Lower leg skin (tissue), 3 donors: ENCODE measurements at regions not wholly inside any gene's neighbourhood (a gene's known extent, or its start where the extent isn't known, plus 50 kb on each side); places are given as distances from the start of the nearest gene placed in this dataset.

Experiments
- CTCF ChIP-seq, 3 donors: fragments of 450-650 bp; IDR thresholded peaks; one replicate each; pipeline ENCODE4 v1.5.1; 2016; ENCODE audit warnings: antibody characterized with exemption in 3 of 3, mild to moderate bottlenecking in 3 of 3, moderate library complexity in 2 of 3
- POLR2A ChIP-seq, 2 donors: fragments of 450-650 bp; IDR thresholded peaks; one replicate each; pipeline ENCODE4 v1.6.1; 2016 to 2017; ENCODE audit warnings: antibody characterized with exemption in 2 of 2, mild to moderate bottlenecking in 1 of 2, moderate library complexity in 1 of 2

GRCh38 chr17:33602981-33603380, 309.9 kb upstream of the ASIC2 start:
- no peak for TF ChIP-seq CTCF (IDR thresholded peaks at IDR 0.05)
- TF ChIP-seq POLR2A (IDR thresholded peaks at IDR 0.05) = no peak
